AG08396 (cell line): ENCODE measurements at regions not wholly inside any gene's neighbourhood (a gene's known extent, or its start where the extent isn't known, plus 50 kb on each side); places are given as distances from the start of the nearest gene placed in this dataset.

Experiments used
- DNase-seq: peaks from one replicate; pipeline ENCODE4 v3.0.0; 2012; ENCODE audit warnings: low spot score, mixed read lengths

DNA sequence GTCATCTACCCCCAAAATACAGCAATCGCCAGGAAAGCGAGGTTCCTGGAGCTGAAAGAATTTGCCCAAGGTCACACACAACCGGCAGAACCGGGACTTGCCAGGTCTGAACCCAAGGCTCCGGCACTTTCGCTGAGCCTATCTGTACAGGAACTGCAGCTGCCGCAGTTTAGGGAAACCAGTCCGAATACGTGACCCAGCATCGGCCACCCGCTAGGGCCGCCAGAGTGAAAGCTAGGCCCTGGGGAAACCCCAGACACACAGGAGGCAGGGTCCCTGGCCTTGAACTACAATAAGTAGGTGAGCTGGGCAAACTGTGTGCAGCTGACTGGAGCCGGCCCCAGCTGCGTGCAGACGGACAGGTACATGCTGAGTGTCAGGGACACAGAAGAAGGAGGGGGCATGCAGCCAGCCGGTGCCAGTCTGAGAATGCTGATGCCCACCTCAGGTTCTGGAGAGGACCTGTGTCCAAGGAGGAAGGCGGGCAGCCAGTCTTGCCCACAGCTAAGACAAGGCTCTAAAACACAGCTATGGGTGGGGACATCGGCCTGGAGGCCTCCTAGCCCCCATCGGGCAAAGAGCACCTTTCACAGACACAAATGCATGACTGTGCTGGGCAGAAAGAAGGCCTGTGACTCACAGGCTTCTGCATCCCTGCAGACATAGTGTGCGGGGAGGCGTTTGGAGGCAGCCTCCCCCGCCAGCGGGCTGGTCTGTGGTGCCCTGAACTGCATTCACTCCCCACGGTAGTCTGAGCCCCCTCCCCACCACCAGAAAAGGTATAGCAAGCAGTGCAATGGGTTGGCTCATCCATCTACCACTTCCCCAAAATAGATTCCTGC lies 107.4 kb upstream of the ID2 start:
- peak; percentile 65 for DNase-seq

- no peak for DNase-seq
Observed at GRCh38 chr2:8575038-8575833, 106.6 kb upstream of the ID2 start.

- no peak for DNase-seq
Observed at GRCh38 chr2:8575834-8576423, 105.9 kb upstream of the ID2 start.

GRCh38 chr2:8576525-8577167 lies 105.2 kb upstream of the ID2 start:
- no peak for DNase-seq

DNA sequence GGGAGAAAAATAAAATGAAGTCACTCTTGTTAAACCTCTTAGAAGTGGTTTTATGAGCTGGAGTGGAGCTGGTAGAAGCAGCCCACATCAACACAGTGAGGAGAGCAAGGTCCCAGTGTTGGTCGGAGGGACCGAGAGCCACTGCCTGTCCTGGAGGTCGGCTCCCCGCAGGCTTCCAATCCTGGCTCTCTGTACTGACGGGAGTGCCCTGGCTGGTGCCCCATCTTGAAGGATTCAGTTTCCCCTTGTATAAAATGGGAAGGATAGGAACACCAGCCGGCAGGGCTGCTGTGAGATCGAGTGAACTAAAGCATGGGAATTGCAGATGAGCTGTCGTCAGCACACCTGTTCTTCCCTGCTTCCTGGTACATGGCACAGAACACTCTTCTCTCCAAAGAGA lies 104.3 kb upstream of the ID2 start:
- DNase-seq, result no peak

GRCh38 chr2:8578335-8579244 lies 103.3 kb upstream of the ID2 start:
- DNase-seq, result no peak

- no peak for DNase-seq
Observed at GRCh38 chr2:8579485-8580085, 102.3 kb upstream of the ID2 start.

GRCh38 chr2:8580316-8581233 lies 101.3 kb upstream of the ID2 start:
- DNase-seq, result no peak

DNA sequence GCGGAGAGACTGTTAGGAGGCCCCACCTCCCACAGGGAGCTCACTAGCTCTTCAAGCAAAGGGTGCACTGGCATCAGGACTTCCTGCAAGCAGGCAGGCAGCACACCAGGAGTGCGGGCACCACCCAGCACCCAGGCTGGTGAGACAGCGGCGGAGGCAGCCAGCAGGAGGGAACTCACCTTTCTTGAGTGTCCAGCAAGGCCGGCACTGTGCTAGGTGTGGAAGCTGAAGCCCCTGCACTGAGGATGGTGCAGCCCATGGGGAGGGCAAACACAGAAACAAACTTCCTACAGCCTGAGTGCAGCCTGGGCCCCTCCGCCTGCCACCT lies 100.7 kb upstream of the ID2 start:
- DNase-seq, result no peak

DNA sequence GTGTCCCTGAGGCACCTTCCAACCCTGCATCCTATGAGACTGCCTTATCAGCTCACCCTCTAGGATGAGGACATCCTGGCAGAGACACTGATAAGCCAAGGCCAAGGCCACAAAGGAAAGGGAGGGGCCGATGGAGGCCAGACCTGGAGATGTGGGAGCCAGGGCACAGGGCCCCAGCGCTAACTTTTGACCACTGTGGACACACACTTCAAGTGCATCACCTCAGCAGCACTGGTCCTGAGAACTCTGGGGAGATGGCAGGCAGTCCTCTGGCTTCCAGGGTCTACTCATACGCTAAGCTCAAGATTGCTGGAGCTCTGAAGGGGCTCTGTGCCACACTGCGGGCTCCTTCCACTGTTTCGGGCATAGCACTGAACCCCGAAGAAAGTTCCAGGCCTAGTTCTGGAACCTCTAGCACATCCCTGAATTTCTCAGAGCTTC lies 100.2 kb upstream of the ID2 start:
- DNase-seq, result no peak

- no peak for DNase-seq
Observed at GRCh38 chr2:8582191-8582590, 99.7 kb upstream of the ID2 start.

GRCh38 chr2:8582651-8583399 lies 99.0 kb upstream of the ID2 start:
- DNase-seq, result no peak

DNA sequence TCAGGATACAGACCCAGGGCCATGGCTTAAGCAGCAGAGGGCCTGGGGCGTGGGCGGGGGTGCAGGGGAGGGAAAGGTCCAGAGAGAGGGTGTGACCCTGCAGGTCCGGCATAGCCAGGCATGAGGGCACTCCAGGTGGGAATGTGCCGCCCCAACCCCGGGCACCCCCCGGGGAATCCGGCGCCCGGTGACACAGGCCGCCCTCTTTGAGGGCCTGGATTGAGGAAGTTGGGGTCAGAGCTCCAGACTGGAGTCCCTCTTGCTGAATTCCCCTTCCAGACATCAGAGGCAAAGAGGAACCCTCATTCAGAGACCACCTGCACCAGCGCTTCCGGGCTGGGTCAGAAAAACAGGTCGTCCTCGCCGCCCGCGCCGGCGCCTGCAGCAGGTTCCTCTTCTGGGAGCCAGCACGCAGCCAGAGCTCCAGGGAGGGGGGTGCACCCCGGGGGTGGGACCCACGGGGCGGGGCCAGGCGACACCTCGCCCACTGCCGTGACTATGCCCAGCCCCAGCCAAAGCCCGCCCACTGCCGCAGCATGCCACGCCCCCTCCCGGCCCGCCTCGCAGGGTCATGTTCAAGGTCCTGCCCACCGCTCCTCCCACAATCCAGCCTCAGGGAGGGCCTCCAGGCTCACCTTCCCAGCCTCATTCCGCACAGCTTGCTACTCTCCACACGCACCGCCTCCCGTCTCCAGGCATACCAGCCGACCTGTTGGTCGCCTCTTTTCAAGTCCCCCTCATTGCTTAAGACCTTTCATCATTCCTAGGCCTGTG lies 98.3 kb upstream of the ID2 start:
- peak; percentile 40 for DNase-seq

- DNase-seq, result no peak
Observed at GRCh38 chr2:8584174-8585066, 97.4 kb upstream of the ID2 start.

GRCh38 chr2:8586457-8587051 lies 95.3 kb upstream of the ID2 start:
- no peak for DNase-seq

- DNase-seq, result no peak
Observed at GRCh38 chr2:8587251-8587791, 94.5 kb upstream of the ID2 start.
